Astrocyte of the hippocampus (primary cell): ENCODE measurements at regions not wholly inside any gene's neighbourhood (a gene's known extent, or its start where the extent isn't known, plus 50 kb on each side); places are given as distances from the start of the nearest gene placed in this dataset.
A peak's percentile ranks its signal among the peaks of the same experiment; 100 is the strongest.
"Not testable (repeated sequence)": the region's sequence is repeated elsewhere in the genome, so short reads cannot be mapped to it uniquely, and the experiment has no call there.

Experiments used
- DNase-seq: peaks from one replicate; pipeline ENCODE4 v3.0.0; 2011; ENCODE audit warnings: low read depth, low spot score

DNA sequence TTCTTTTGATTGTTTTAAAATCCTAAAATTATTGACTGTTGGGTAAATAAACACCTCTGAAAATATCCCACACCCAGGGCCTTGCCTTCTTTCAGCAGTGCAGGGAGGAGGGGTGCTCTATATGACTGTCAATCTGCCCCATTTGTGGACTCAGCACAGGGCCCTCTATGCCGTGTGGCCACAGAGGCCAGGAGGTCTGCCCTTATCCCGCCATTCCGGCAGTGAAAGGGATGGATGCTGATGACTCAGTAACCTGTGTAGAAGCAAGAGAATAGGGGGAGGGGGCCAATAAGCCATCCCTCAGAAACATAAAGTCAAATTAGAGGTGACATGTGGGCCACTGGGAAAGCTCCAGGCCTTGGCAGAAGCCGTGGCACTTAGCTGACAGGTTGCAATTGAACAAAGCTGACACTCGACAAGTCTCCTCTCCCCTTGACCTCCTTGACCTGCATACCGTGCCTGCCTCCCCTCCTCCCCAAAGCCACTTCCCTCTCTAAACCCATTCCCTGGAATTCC is 281.4 kb upstream of the DYNLRB2 start:
- peak; percentile 25 for DNase-seq

DNA sequence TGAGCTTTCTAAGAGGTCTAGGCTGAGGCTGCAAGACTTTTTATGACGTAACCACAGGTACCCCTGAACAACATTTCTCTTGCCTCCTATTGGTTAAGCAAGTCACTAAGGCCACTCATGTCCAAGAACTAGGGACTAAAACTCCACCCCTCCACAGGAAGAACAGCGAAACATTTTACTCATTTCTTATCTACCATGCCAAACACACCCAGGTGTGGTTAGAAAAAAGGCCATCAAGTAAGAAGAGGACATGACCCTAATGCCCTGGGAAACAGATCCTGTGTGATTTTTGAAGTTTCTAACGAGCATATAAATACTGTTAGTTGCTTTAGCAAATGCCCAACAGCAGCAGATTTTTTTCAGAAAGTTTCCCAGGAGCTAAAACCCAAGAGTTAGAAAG is 282.4 kb upstream of the DYNLRB2 start:
- no peak for DNase-seq

DNA sequence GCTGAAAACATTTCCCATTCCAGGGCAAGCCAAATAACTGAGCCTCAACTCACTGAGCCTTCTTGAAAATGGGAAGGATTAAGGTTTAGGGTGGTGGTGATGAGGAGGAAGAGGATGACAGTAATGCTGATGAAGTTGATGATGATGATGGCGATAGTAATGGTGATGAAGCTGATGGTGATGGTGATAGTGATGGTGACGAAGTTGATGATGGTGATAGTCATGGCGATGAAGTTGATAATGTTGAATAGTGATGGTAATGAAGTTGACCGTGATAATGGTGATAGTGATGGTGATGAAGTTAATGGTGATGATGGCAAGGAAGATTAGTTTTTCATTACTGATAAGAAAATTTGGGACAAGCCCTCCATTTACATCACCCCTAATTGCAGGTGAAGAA is 285.8 kb upstream of the DYNLRB2 start:
- DNase-seq: no peak

DNA sequence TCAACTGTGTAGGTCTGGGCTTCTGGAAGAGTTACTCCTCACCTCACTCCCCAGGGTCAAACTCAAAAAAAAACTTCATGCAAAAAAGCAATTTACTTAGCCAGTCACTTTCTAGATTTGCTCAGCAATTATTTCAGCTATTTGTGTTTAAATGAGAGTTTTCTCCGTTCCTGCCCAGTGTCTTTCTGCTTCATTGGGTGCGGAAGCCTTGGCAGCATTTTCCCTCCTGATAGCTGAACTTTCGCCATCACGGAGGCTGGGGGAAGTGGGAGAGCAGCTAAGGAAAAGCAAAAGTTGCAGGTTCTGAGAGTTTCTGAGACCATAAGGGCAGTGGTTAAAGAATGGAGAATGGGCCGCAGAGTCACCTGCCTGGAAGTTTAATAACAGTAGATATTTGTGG is 287.1 kb upstream of the DYNLRB2 start:
- peak; percentile 69 for DNase-seq

DNA sequence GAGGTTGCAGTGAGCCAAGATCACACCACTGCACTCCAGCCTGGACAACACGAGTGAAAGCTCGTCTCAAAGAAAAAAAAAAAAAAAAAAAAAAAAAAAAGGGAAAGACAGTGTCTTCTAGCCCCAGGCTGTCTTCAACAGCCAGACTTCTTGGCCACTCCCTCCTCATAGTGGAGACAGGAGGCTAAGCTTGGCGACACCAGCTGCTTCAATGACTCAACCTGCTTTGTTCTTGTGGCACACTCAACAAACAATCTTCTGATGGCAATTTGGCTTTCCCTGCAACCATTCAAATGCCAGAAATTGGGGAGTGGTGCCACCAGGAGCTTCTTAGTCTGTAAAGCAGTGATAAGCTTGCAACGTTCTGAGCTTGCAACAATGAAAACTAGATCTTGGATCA is 290.4 kb upstream of the DYNLRB2 start:
- DNase-seq: no peak

DNA sequence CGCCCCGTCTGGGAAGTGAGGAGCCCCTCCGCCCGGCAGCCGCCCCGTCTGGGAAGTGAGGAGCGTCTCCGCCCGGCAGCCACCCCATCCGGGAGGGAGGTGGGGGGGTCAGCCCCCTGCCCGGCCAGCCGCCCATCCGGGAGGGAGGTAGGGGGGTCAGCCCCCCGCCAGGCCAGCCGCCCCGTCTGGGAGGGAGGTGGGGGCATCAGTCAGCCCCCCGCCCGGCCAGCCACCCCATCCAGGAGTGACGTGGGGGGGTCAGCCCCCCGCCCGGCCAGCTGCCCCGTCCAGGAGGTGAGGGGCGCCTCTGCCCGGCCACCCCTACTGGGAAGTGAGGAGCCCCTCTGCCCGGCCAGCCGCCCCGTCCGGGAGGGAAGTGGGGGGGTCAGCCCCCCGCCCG is 297.5 kb upstream of the DYNLRB2 start:
- not testable (repeated sequence) for DNase-seq

DNA sequence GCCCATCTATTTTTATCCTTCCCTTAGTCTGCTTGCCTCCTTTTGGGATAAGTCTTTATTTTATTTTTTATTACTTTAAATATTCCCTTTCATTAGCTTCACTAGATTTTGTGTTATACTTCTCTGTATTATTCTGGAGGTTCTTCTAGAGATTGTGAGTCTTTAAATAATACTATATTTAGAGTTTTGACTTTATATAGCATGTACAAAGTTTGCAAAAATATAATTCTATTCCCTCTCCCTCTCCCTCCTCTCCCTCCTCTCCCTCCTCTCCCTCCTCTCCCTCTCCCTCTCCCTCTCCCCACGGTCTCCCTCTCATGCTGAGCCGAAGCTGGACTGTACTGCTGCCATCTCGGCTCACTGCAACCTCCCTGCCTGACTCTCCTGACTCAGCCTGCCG is 298.5 kb upstream of the DYNLRB2 start:
- DNase-seq: not testable (repeated sequence)

DNA sequence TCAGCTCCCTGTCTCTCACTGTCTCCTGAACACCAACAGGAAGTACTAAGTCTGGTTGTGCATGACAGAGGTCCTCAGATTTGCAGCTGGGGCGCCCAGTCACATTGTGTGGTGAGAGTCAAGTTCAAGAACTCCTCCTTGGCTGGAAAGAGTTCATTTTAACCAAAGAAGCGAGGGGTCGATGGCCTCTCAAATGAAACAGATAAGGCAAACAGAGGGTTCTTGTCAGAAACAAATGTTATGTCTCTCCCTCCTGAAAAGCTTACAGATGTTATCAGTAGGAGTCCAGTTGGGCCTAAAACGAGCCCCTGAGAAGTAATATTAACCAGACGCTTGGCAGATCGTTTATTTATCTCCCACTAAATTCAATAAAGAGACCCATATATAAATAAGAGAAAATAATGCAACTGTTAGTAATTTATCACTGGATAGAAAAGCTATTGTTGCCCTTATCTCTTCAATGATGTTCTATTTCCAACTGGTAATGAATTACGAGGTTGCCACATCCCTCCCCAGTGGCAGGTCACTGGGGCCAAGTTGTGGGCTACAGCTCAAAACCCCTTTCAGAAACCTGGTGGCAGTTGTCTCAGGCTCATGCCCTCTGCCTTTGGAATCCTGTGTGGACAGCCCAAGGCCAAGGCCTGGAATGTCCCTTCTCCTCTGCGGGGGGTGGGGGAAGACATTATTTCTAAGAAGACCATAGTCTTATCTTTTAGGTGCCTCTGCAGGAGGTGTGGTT is 307.5 kb upstream of the DYNLRB2 start:
- no peak for DNase-seq

DNA sequence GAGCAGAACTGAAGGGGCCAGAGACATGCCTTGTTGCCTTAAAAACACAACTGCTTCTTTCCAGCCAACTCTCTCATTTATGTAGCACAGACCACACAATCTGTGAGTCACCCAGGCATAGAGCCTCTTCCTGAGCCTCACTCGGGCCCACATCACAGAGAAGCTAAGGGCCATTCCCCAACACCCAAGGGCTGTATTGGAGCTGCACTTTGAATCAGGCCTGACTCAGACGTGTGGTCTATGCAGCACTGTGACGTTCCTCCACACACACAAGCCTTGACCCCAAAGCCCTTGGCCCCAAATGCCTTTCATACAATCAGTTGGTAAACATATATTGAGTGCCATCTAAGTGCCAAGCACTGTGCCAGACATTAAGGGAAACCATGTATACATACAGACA is 308.9 kb upstream of the DYNLRB2 start:
- DNase-seq: peak; percentile 83

DNA sequence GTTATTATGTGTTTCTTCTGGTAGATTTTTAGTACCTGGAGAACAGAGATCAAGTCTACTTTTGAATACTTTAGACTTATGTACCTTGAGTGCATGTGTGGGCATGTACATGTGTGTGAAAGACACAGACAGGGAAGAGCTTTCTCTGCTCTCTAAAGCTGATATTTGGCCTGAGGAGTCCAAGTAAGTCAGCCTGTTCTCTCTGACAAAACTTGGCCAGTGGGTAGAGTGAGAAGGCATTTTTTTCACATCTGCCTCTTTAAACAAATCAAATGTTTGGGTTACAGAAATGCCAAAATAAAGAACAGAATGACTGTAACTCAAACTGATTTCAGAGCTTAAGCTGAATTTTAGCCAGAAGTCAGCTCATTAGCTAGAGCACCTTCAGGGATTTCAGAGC is 309.7 kb upstream of the DYNLRB2 start:
- peak; percentile 49 for DNase-seq

DNA sequence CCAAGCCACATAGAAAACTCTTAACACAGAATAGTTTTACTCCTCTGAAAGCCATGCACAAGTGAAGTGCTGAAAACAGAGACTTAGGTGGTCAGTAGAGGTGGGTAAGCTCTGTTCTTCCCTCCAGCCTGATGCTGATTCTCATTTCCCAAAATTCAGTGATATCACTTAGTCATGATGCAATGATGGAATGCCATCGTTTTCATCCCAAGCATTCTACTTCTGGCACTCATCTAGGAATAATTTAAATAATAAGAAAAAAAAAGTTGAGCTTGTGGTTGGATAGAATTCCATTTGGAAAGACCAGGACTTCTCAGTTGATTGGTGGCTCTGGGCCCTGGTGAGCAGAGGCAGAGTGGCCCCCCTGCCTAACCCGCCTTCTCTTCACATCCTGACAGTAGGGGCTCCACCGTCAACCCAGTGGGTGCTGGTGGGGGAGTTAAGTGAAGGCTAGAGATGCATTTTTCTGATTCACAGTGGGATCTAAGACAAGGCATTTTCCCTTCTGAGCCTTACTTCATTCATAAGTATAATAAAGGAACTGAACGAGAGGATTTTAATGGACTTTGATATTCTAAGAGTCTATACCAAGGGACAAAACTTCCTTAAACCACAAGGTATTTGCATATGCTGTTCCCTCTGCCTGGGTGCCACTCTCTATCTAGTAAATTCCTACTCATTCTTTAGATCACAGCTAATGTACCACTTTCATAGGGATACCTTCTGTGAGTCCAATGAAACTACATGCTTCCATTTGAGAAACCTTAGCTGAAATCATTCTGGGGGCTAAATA is 310.3 kb upstream of the DYNLRB2 start:
- peak; percentile 26 for DNase-seq

DNA sequence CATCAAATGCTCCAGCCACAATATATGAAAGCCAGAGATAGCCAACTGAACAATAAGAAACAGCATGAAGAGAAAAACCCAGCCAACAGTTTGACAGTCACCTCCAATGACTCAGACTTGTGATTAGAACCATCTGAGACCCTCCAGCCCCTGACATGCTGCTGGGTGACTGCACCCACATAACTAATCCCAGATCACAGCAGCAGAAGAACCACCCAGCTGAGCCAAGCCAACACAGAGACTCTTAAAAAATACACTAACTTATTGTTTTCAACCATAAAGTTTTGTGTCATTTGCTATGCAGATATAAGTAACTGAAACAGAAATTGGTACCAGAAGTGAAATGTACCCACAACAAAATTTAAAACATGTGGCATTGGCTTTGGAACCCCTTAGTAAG is 314.3 kb upstream of the DYNLRB2 start:
- no peak for DNase-seq

DNA sequence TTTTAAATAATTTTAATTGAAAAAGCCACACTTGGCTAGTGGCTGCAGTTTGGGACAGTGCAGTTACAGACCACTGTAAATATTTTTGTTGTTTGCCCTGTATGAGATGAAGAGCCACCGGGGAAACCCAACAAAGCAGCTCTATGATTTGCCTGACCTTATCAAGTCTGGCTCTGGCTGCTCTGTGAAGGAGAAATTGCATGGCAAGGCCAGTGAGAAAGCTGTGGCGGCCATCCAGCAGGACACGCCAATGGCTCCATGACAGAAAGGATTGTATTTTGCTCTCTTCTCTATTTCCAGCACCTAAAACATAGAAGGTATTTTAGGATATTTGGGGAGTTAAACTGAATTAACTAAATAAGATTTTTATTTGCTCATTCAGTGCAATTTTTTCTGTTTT is 330.0 kb upstream of the DYNLRB2 start:
- DNase-seq: no peak

DNA sequence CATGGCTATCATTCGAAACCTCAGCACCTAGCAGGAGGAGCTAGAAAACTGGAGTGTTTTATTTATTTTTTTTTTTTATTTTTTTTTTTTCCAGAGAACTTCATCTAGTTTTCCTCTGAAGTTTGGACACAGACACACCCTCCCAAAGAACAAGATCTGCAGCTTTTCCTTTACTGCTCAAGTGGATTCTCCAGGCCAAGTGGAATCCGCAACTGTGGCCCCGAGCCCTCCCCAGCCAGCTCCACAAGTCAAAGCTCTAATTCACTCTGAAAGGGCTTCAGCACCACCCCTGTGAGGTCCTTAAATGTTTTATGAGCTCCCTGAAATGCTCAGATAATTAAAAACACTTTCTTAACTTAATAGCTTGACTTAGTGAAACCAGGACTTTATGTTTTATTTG is 332.1 kb upstream of the DYNLRB2 start:
- no peak for DNase-seq

DNA sequence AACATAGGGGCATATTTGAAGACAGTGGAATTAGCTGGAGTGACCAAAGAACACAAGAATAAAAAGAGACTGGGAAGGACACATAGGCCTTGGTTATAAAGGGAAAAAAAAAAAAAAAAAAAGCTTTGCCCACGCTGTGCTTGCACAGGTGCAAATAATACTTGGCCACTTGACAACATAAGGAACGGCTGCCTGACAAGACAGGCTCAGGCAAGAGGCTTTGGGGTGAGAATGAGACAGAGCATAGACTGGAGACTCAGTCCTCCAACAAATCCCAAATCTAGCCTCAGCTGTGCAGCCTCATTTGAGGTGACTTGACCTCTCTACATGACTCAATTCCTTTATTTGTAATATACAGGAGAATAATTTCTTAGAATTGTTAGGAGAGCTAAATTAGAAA is 332.8 kb upstream of the DYNLRB2 start:
- no peak for DNase-seq

DNA sequence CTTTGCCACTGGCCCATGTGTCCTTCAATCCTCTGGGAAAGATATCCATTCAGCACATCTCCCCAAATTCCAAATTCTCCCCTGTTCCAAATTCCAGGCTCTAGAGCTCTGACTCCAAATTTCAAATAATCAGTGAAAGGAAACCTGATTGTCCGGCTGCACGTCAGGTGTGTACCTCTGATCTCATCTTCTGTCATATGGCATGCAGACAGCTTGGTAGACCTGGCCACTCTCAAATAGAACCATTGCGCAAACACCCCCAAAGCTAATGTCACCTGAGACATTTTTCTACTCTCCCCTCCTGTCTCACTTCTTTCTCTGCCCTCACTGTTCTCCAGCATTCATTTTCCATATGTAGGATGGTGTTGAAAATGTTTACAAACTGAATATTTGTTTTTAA is 337.0 kb upstream of the DYNLRB2 start:
- DNase-seq: no peak

DNA sequence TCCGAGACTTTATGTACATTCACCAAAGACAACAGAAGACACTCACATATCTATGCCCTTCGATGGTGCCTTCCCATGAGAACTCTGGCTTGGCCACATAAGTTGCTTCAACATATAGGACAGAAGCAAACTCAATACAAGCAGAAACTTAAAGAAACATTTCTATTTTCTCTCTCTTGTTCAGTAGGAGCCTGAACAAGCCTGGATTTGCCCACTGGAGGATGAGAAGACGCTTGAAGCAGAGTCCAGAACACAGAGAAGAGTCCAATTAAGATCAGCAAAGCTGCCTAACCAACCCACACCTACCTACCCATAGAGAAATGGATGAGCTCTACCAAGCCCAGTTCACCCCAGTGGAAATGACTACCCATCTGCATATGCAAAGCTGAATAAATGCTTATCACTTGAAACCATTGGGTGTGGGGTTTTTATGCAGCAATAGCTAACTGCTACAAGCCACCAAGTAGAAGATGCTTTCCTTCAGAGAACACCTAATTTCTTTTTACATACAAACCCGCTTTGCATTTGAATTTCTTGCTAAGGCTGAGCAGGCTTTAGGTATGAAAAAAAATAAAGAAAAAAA is 337.9 kb upstream of the DYNLRB2 start:
- DNase-seq: no peak

DNA sequence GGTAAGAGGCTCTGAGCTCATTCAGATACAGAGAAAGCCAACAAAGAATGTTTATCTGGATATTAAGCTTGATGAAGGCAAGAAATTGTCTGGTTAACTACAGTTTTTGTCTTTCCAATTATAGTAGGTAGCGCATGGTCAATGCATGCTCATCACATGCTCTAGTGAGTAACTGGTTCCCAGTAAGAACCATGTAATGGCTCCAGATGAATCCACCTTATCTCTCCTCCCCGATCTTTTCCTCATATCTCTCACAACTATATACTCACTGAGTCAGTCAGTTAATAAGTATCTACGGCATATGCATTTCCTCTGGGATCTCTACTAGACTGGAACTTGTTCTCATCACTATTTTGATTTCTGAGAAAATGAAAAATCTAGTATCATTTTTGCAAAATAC is 340.7 kb upstream of the DYNLRB2 start:
- DNase-seq: no peak

DNA sequence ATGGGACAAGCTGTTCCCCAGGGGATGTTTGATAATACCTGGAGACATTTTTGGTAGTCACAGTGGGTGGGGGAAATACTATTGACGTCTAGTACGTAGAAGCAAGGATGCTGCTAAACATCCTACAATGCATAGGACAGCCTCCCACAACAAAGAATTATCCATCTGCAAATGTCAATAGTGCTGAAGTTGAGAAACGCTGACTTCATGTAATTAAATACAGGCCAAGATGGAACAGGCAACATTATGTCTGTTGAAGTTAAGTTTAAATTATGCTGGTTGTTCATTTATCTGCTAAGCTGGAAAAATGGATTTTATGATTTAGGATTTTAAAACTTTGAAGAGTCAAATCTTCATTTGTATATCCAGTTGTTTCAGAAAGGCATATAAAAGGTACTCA is 341.2 kb upstream of the DYNLRB2 start:
- DNase-seq: no peak

DNA sequence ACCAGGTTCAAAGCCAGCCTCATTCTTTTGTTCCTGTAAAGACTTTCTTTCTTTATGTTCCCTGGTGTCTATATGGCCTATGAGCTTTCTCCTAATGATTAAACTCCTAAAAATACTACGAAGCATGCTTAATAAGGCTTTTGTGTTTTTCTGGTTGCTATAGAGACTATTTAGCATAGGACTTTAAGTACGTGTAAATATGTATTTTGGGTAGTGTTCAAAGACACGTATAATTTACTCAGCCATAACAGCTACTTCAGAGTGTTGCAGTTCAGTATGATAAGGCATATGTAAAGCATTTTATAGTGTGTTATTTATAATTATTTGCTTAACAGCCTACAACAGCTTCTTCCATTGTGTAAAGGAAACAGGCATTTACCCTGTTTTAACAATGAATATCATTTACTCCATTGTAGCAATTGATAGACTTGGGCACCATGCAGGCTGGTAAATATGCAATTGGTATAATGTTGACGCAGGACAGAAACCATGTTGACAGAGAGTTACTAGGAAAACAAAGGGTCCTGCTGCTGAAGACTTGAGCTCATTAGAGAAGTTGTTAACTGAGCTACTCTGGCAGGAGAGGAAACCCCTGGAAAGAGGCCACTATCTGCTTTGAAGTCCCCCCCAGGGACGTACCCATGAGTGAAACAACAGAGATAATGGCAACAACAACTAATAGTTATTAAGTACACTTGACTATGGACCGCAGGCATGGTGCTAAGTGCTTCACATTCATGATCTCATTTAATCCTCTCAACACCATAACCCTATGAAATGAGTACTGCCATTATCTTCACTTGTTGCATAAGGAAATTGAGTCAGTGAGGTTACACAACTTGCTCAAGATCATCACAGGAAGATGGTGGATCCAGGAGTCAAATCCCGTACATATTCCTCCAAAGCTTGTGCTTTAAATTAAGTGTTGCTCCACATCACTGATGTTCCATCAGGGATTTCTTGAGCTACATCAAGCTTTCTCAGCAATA is 342.2 kb upstream of the DYNLRB2 start:
- peak; percentile 20 for DNase-seq

DNA sequence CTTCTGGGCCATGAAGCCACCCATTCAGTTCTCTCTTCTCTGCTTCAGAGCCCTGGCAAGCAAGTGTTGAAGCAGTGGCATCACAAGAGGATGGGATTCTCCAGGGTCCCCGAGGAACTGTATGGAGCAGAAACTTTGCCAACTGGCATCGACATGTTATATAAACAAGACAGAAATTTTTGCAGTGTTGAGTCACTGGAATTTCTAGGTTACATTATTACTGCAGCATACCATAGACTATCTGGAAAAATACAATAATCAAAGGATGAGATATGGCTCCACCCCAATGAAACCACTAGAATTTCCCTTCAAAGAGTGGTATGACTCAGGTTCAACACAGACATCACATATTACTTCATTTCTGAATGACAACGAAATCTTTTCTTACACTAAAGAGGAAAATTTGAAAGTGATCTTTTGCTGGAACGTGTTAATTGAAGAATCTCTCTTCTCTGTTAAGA is 343.0 kb upstream of the DYNLRB2 start:
- DNase-seq: peak; percentile 91
